HCT116 (cell line): ENCODE measurements at regions not wholly inside any gene's neighbourhood (a gene's known extent, or its start where the extent isn't known, plus 50 kb on each side); places are given as distances from the start of the nearest gene placed in this dataset.

Source experiments
- ATAC-seq: fragments of 200-7000 bp; cut with Tn5 transposase; 2 replicates; pipeline ENCODE4 v1.9.1; 2020; ENCODE audit warnings: mild to moderate bottlenecking, moderate library complexity
- BruUV-seq: library from RNA; stranded (reverse); fragments of 400-500 nt; replicated peaks from 2 replicates; lab custom pipeline; 2021; lab: Mats Ljungman, UMichigan
- CTCF ChIA-PET: fragments of 300-600 bp; sonication (Branson Sonifier 250); formaldehyde crosslinking; loops from one replicate; lab custom pipeline; 2021; ENCODE audit warnings: antibody characterized with exemption; lab: Charles Lee
- POLR2A ChIA-PET: fragments of 300-600, 350-600 bp; sonication (Branson Sonifier 250); formaldehyde crosslinking; loops from one replicate; lab custom pipeline; 2021; ENCODE audit warnings: antibody characterized with exemption; lab: Charles Lee
- RAD21 ChIA-PET, 2 experiments: fragments of 300-600 bp; sonication (Branson Sonifier 250); formaldehyde crosslinking; loops; one replicate each; lab custom pipeline; 2023; ENCODE audit warnings: low total read pairs in 2 of 2; ENCODE audit not compliant: uncharacterized antibody in 2 of 2, unreplicated experiment in 2 of 2, low non-redundant PET in 1 of 2; lab: Charles Lee
- DNase-seq: peaks from one replicate; pipeline ENCODE4 v3.0.0-alpha.2; 2010; ENCODE audit warnings: low read depth, low spot score
- H2AFZ ChIP-seq: fragments of 200-600 bp; shearing (Covaris generic), sonication (generic); 2 replicates; pipeline ENCODE4 v1.6.1; 2017; ENCODE audit warnings: low read depth, mixed run types, mixed read lengths, antibody characterized with exemption, low read length; ENCODE audit not compliant: poor library complexity, severe bottlenecking
- H3K27ac ChIP-seq: 2 replicates; pipeline ENCODE4 v1.5.1; 2012; ENCODE audit warnings: low read depth, low read length
- H3K27me3 ChIP-seq: fragments of 200-600 bp; sonication (generic); 2 replicates; pipeline ENCODE4 v1.6.1; 2016; ENCODE audit warnings: mixed run types, low read length, mixed read lengths; ENCODE audit not compliant: insufficient read depth
- H3K36me3 ChIP-seq, 2 experiments: fragments of 200-500 bp in 1 of 2; fragments of 200-600 bp in 1 of 2; sonication (Bioruptor generic) in 1 of 2; sonication (generic) in 1 of 2; 2 replicates each; pipeline versions ENCODE4 v1.5.1 to v1.6.1; 2014 to 2016; ENCODE audit warnings: low read length in 2 of 2, inconsistent platforms in 1 of 2, mixed read lengths in 1 of 2, mixed run types in 1 of 2; ENCODE audit not compliant: insufficient read depth in 2 of 2, control insufficient read depth in 1 of 2
- H3K4me1 ChIP-seq, 2 experiments: fragments of 200-600 bp in 1 of 2; sonication (generic) in 1 of 2; 2 replicates each; pipeline versions ENCODE4 v1.5.1 to v1.6.1; 2012 to 2017; ENCODE audit warnings: low read length in 2 of 2, inconsistent platforms in 1 of 2, mild to moderate bottlenecking in 1 of 2, mixed read lengths in 1 of 2, mixed run types in 1 of 2, moderate library complexity in 1 of 2; ENCODE audit not compliant: insufficient read depth in 2 of 2, control insufficient read depth in 1 of 2
- H3K4me2 ChIP-seq: fragments of 200-600 bp; sonication (generic); 2 replicates; pipeline ENCODE4 v1.6.1; 2017; ENCODE audit warnings: mixed run types, low read length, mixed read lengths
- H3K4me3 ChIP-seq, 2 experiments: fragments of 200-600 bp in 1 of 2; sonication (generic) in 1 of 2; replicated peaks in 1 of 2; 2 replicates each; pipeline ENCODE4 v1.5.1; 2011 to 2016; ENCODE audit warnings: low read length in 2 of 2, control low read depth in 1 of 2, low read depth in 1 of 2, mild to moderate bottlenecking in 1 of 2, mixed read lengths in 1 of 2, mixed run types in 1 of 2
- H3K79me2 ChIP-seq: fragments of 200-600 bp; sonication (generic); 2 replicates; pipeline ENCODE4 v1.6.1; 2017; ENCODE audit warnings: mild to moderate bottlenecking, mixed run types, low read length, moderate library complexity, mixed read lengths; ENCODE audit not compliant: insufficient read depth
- H3K9ac ChIP-seq: fragments of 200-600 bp; sonication (generic); 2 replicates; pipeline ENCODE4 v1.6.1; 2016; ENCODE audit warnings: low read length, mixed read lengths
- H3K9me2 ChIP-seq: fragments of 200-600 bp; sonication (generic), shearing (Covaris generic); 2 replicates; pipeline ENCODE4 v1.6.1; 2017; ENCODE audit warnings: mixed run types, mild to moderate bottlenecking, moderate library complexity; ENCODE audit not compliant: insufficient read depth
- H3K9me3 ChIP-seq, 2 experiments: fragments of 200-500 bp in 1 of 2; fragments of 200-600 bp in 1 of 2; sonication (Bioruptor generic) in 1 of 2; sonication (generic) in 1 of 2; 2 replicates each; pipeline ENCODE4 v1.6.1; 2014 to 2017; ENCODE audit warnings: low read length in 2 of 2, mixed read lengths in 2 of 2, inconsistent platforms in 1 of 2, low read depth in 1 of 2, mild to moderate bottlenecking in 1 of 2, mixed run types in 1 of 2, moderate library complexity in 1 of 2; ENCODE audit not compliant: control insufficient read depth in 1 of 2, insufficient read depth in 1 of 2
- H4K20me1 ChIP-seq: fragments of 200-600 bp; sonication (generic), shearing (Covaris generic); 2 replicates; pipeline ENCODE4 v1.6.1; 2017; ENCODE audit warnings: mixed run types, mild to moderate bottlenecking, moderate library complexity; ENCODE audit not compliant: insufficient read depth
- CEBPB ChIP-seq: IDR thresholded peaks from 2 replicates; pipeline ENCODE4 v1.6.1; 2012; ENCODE audit warnings: low read depth
- ELF1 ChIP-seq: IDR thresholded peaks from 2 replicates; pipeline ENCODE4 v1.6.1; 2012; ENCODE audit warnings: low read depth, borderline replicate concordance
- EZH2 ChIP-seq: fragments of 200-600 bp; sonication (generic); IDR thresholded peaks from 2 replicates; pipeline ENCODE4 v1.6.1; 2017; ENCODE audit warnings: antibody characterized with exemption, mixed run types
- EZH2phosphoT487 ChIP-seq: fragments of 200-600 bp; IDR thresholded peaks from 2 replicates; pipeline ENCODE4 v1.6.1; 2018; ENCODE audit warnings: antibody characterized with exemption, borderline replicate concordance
- FOSL1 ChIP-seq: IDR thresholded peaks from 2 replicates; pipeline ENCODE4 v1.6.1; 2012; ENCODE audit warnings: low read depth
- JUND ChIP-seq: IDR thresholded peaks from 2 replicates; pipeline ENCODE4 v1.6.1; 2012
- POLR2A ChIP-seq: IDR thresholded peaks from 2 replicates; pipeline ENCODE4 v1.7.0; 2011; ENCODE audit warnings: borderline replicate concordance; ENCODE audit not compliant: insufficient read depth, insufficient read length; ENCODE audit errors: extremely low read depth
- POLR2AphosphoS5 ChIP-seq: IDR thresholded peaks from 2 replicates; pipeline ENCODE4 v1.6.1; 2011; ENCODE audit warnings: mild to moderate bottlenecking, low read depth, low read length, moderate library complexity
- SIN3A ChIP-seq: IDR thresholded peaks from 2 replicates; pipeline ENCODE4 v1.6.1; 2012; ENCODE audit warnings: low read depth
- TCF7L2 ChIP-seq: IDR thresholded peaks from 2 replicates; pipeline ENCODE4 v1.7.0; 2011; ENCODE audit warnings: borderline replicate concordance, inconsistent platforms; ENCODE audit not compliant: insufficient read depth, insufficient read length; ENCODE audit errors: extremely low read depth
- YY1 ChIP-seq: IDR thresholded peaks from 2 replicates; pipeline ENCODE4 v1.6.1; 2011; ENCODE audit warnings: low read length, low read depth, moderate library complexity, mild to moderate bottlenecking; ENCODE audit not compliant: insufficient replicate concordance; ENCODE audit errors: extremely low read depth
- ZNF274 ChIP-seq: fragments of 200-500 bp; sonication (Bioruptor generic); IDR thresholded peaks from 2 replicates; pipeline ENCODE4 v1.6.1; 2014; ENCODE audit warnings: mild to moderate bottlenecking, low read depth, low read length, inconsistent platforms
- intact Hi-C: fragments of 100-400 bp; cut with micrococcal nuclease; formaldehyde crosslinking; loops from 2 replicates; pipeline ENCODE4 v1.10.0; 2022
- TF ChIP-seq, protein P1 (sequence below): IDR thresholded peaks from 2 replicates; pipeline ENCODE4 v1.6.1; 2011; ENCODE audit warnings: mild to moderate bottlenecking, low read length, moderate library complexity; ENCODE audit not compliant: insufficient replicate concordance; ENCODE audit errors: extremely low read depth
- TF ChIP-seq, protein P2 (sequence below), 3 experiments: fragments of 200-600 bp in 1 of 3; sonication (generic) in 1 of 3; IDR thresholded peaks in 2 of 3; conservative IDR thresholded peaks in 1 of 3; 2 replicates each; pipeline ENCODE4 v1.5.1; 2012 to 2017; ENCODE audit warnings: low read depth in 2 of 3, low read length in 2 of 3, antibody characterized with exemption in 1 of 3, borderline replicate concordance in 1 of 3, control low read depth in 1 of 3, mild to moderate bottlenecking in 1 of 3, mixed read lengths in 1 of 3, mixed run types in 1 of 3, moderate library complexity in 1 of 3; ENCODE audit not compliant: insufficient read depth in 1 of 3
- TF ChIP-seq, protein P3 (sequence below): IDR thresholded peaks from 2 replicates; pipeline ENCODE4 v1.6.1; 2012
- TF ChIP-seq, protein P4 (sequence below): IDR thresholded peaks from 2 replicates; pipeline ENCODE4 v1.6.1; 2012

DNA sequence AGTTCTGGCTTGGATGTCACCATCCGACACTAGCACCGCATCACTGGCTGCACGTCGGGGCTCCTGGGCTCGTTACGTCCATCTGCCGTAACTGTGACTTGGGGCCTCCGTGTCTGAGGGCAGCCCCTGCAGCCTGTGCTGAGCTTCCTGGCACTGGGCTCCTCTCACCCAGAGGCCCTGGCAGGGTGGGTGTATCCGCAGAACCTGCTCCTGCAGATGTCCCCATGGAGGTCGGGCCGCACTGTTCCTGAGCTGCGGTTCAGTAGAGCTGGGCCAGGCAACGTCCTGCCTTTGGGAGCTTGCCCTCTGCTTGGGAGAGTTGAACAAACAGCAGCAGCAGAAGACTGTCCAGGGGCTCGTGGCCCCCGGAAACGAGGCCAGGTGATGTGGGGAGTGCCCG is 71.4 kb downstream of the RGS12 start:
- POLR2A ChIA-PET = no interaction called here
- ATAC-seq = no peak
- RAD21 ChIA-PET = no interaction called here
- Histone ChIP-seq H3K4me3 (no peak overlapping the region), H3K36me3 (no peaks in the 10 kb centered on the region), H3K27me3 (no peaks in the 10 kb centered on the region), H3K79me2 (no peaks in the 10 kb centered on the region), H3K9me2 (no peaks in the 10 kb centered on the region), H3K9ac (no peak overlapping the region), H3K9me3 (no peaks in the 10 kb centered on the region), H2AFZ (no peak overlapping the region), H3K27ac (no peak overlapping the region), H3K4me2 (no peak overlapping the region), H3K4me1 (no peaks in the 10 kb centered on the region), H4K20me1 (no peaks in the 10 kb centered on the region)
- DNase-seq = no peak
- CTCF ChIA-PET = no interaction called here
- BruUV-seq = no TSS peak
- TF ChIP-seq EZH2phosphoT487 = no peak
- TF ChIP-seq JUND = no peak
- TF ChIP-seq, protein P1, sequence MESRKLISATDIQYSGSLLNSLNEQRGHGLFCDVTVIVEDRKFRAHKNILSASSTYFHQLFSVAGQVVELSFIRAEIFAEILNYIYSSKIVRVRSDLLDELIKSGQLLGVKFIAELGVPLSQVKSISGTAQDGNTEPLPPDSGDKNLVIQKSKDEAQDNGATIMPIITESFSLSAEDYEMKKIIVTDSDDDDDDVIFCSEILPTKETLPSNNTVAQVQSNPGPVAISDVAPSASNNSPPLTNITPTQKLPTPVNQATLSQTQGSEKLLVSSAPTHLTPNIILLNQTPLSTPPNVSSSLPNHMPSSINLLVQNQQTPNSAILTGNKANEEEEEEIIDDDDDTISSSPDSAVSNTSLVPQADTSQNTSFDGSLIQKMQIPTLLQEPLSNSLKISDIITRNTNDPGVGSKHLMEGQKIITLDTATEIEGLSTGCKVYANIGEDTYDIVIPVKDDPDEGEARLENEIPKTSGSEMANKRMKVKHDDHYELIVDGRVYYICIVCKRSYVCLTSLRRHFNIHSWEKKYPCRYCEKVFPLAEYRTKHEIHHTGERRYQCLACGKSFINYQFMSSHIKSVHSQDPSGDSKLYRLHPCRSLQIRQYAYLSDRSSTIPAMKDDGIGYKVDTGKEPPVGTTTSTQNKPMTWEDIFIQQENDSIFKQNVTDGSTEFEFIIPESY = no peak
- TF ChIP-seq EZH2 = no peak
- no peak for TF ChIP-seq POLR2A
- no peak for TF ChIP-seq FOSL1
- TF ChIP-seq, protein P2, sequence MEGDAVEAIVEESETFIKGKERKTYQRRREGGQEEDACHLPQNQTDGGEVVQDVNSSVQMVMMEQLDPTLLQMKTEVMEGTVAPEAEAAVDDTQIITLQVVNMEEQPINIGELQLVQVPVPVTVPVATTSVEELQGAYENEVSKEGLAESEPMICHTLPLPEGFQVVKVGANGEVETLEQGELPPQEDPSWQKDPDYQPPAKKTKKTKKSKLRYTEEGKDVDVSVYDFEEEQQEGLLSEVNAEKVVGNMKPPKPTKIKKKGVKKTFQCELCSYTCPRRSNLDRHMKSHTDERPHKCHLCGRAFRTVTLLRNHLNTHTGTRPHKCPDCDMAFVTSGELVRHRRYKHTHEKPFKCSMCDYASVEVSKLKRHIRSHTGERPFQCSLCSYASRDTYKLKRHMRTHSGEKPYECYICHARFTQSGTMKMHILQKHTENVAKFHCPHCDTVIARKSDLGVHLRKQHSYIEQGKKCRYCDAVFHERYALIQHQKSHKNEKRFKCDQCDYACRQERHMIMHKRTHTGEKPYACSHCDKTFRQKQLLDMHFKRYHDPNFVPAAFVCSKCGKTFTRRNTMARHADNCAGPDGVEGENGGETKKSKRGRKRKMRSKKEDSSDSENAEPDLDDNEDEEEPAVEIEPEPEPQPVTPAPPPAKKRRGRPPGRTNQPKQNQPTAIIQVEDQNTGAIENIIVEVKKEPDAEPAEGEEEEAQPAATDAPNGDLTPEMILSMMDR (IDR thresholded peaks at IDR 0.05 in 2 of 3, conservative IDR thresholded peaks at IDR 0.05 in 1 of 3; ENCODE audit: borderline replicate concordance in 1 of 3, insufficient read depth in 1 of 3, low read depth in 2 of 3, low read length in 2 of 3) = no peak
- TF ChIP-seq POLR2AphosphoS5 = no peak
- TF ChIP-seq, protein P3, sequence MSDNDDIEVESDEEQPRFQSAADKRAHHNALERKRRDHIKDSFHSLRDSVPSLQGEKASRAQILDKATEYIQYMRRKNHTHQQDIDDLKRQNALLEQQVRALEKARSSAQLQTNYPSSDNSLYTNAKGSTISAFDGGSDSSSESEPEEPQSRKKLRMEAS = no peak
- TF ChIP-seq ELF1 = no peak
- no peak for TF ChIP-seq SIN3A
- TF ChIP-seq CEBPB = no peak
- TF ChIP-seq YY1 = no peak
- TF ChIP-seq, protein P4, sequence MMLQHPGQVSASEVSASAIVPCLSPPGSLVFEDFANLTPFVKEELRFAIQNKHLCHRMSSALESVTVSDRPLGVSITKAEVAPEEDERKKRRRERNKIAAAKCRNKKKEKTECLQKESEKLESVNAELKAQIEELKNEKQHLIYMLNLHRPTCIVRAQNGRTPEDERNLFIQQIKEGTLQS = no peak
- TF ChIP-seq TCF7L2 = no peak
- TF ChIP-seq ZNF274 = no peak
- intact Hi-C loops = no loop called here
